HepG2 (cell line): ENCODE measurements at regions not wholly inside any gene's neighbourhood (a gene's known extent, or its start where the extent isn't known, plus 50 kb on each side); places are given as distances from the start of the nearest gene placed in this dataset.

Experiments
- CEBPB ChIP-seq: IDR thresholded peaks from 2 replicates; pipeline ENCODE4 v1.6.1; 2011; ENCODE audit warnings: low read depth, low read length, improper control_type of control experiment, borderline replicate concordance
- HMG20A ChIP-seq: IDR thresholded peaks from 2 replicates; pipeline ENCODE4 v1.6.1; 2016; ENCODE audit warnings: borderline replicate concordance
- HMGXB4 ChIP-seq, 2 experiments: sonication (generic) in 1 of 2; formaldehyde crosslinking in 1 of 2; IDR thresholded peaks; 2 replicates each; pipeline versions ENCODE4 v1.4.0 to v1.6.1; 2018 to 2020; ENCODE audit warnings: missing genetic modification reagents in 2 of 2, borderline replicate concordance in 1 of 2, low read depth in 1 of 2, mild to moderate bottlenecking in 1 of 2, missing biosample characterization in 1 of 2
- POLR2A ChIP-seq, 2 experiments: IDR thresholded peaks; 2 replicates each; pipeline ENCODE4 v1.6.1; 2011; ENCODE audit warnings: low read depth in 2 of 2, low read length in 2 of 2, mild to moderate bottlenecking in 1 of 2, moderate library complexity in 1 of 2; ENCODE audit not compliant: insufficient read depth in 1 of 2
- SAFB2 ChIP-seq: sonication (generic); formaldehyde crosslinking; IDR thresholded peaks from 2 replicates; pipeline ENCODE4 v1.5.1; 2020; ENCODE audit warnings: missing genetic modification reagents, low read depth, mild to moderate bottlenecking, borderline replicate concordance
- SUZ12 ChIP-seq: fragments of 150-350 bp; IDR thresholded peaks from 2 replicates; pipeline ENCODE4 v1.6.1; 2014; ENCODE audit warnings: low read depth, low read length
- ZNF143 ChIP-seq: sonication (generic); formaldehyde crosslinking; IDR thresholded peaks from 2 replicates; pipeline ENCODE4 v1.4.0; 2020; ENCODE audit warnings: missing genetic modification reagents
- ZNF24 ChIP-seq: fragments of 450-650 bp; IDR thresholded peaks from 2 replicates; pipeline ENCODE4 v1.6.1; 2017; ENCODE audit warnings: antibody characterized with exemption, mild to moderate bottlenecking
- ZNF780A ChIP-seq: sonication (generic); formaldehyde crosslinking; IDR thresholded peaks from 2 replicates; pipeline ENCODE4 v1.8.0; 2022; ENCODE audit warnings: mild to moderate bottlenecking, missing genetic modification reagents, moderate library complexity
- TF ChIP-seq, protein P1 (sequence below): sonication (generic); formaldehyde crosslinking; IDR thresholded peaks from 2 replicates; pipeline ENCODE4 v1.5.0; 2020; ENCODE audit warnings: mild to moderate bottlenecking, missing genetic modification reagents, moderate library complexity

DNA sequence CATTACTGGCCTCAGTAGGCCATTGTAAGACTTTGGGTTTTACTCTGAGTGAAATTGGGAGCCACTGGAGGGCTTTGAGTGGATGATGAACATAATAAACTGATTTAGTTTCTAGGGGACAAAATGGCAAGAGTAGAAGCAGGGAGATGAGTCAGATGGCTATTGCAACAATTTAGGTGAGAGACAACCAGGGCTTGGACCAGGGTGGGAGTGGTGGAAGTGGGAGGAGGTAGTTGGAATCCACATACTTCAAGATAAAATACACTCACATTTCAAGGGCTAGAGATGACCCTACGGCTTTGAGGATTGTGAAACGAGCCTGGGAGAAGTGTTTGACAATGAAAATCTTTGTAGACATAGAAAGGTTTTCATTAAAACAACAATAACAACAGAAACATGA is 136.3 kb downstream of the ACTBL2 start:
- TF ChIP-seq ZNF143 (CRISPR knock-in tag) (no peak), ZNF780A (CRISPR knock-in tag) (no peak), HMGXB4 (CRISPR knock-in tag; IDR thresholded peaks at IDR 0.05; ENCODE audit: borderline replicate concordance in 1 of 2, low read depth in 1 of 2) (no peak), POLR2A (IDR thresholded peaks at IDR 0.05; ENCODE audit: insufficient read depth in 1 of 2, low read depth in 2 of 2, low read length in 2 of 2) (no peak), HMG20A (no peak), SAFB2 (CRISPR knock-in tag) (no peak), ZNF24 (no peak), CEBPB (no peak), SUZ12 (no peak)
- TF ChIP-seq, protein P1, sequence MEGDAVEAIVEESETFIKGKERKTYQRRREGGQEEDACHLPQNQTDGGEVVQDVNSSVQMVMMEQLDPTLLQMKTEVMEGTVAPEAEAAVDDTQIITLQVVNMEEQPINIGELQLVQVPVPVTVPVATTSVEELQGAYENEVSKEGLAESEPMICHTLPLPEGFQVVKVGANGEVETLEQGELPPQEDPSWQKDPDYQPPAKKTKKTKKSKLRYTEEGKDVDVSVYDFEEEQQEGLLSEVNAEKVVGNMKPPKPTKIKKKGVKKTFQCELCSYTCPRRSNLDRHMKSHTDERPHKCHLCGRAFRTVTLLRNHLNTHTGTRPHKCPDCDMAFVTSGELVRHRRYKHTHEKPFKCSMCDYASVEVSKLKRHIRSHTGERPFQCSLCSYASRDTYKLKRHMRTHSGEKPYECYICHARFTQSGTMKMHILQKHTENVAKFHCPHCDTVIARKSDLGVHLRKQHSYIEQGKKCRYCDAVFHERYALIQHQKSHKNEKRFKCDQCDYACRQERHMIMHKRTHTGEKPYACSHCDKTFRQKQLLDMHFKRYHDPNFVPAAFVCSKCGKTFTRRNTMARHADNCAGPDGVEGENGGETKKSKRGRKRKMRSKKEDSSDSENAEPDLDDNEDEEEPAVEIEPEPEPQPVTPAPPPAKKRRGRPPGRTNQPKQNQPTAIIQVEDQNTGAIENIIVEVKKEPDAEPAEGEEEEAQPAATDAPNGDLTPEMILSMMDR (CRISPR knock-in tag): no peak
